BLaER1 treated with 17β-estradiol and CSF1 and Interleukin-3, amounts not matched to agents 10 nM and 100 nM (cell line): ENCODE measurements at regions not wholly inside any gene's neighbourhood (a gene's known extent, or its start where the extent isn't known, plus 50 kb on each side); places are given as distances from the start of the nearest gene placed in this dataset.
"Not testable (repeated sequence)": the region's sequence is repeated elsewhere in the genome, so short reads cannot be mapped to it uniquely, and the experiment has no call there.

ENCODE experiments used
- H3K27ac ChIP-seq, 11 experiments: shearing (Covaris generic); formaldehyde crosslinking; 2 replicates each; pipeline ENCODE4 v1.8.1; 2022
- H3K27me3 ChIP-seq, 11 experiments: shearing (Covaris generic); formaldehyde crosslinking; 2 replicates each; pipeline ENCODE4 v1.8.1; 2022
- H3K36me3 ChIP-seq, 11 experiments: shearing (Covaris generic); formaldehyde crosslinking; 2 replicates each; pipeline ENCODE4 v1.8.1; 2022
- H3K4me1 ChIP-seq, 10 experiments: shearing (Covaris generic); formaldehyde crosslinking; 2 replicates each; pipeline ENCODE4 v1.8.1; 2022
- H3K4me2 ChIP-seq, 11 experiments: shearing (Covaris generic); formaldehyde crosslinking; 2 replicates each; pipeline ENCODE4 v1.8.1; 2022
- H3K4me3 ChIP-seq, 10 experiments: shearing (Covaris generic); formaldehyde crosslinking; 2 replicates each; pipeline ENCODE4 v1.8.1; 2022
- H3K9ac ChIP-seq, 11 experiments: shearing (Covaris generic); formaldehyde crosslinking; 2 replicates each; pipeline ENCODE4 v1.8.1; 2022
- H3K9me3 ChIP-seq, 11 experiments: shearing (Covaris generic); formaldehyde crosslinking; replicated peaks in 1 of 11; 2 replicates each; pipeline ENCODE4 v1.8.1; 2022
- H4K20me1 ChIP-seq, 11 experiments: shearing (Covaris generic); formaldehyde crosslinking; 2 replicates each; pipeline ENCODE4 v1.8.1; 2022
- Cebpa-rat ChIP-seq, 11 experiments: shearing (Covaris generic); IDR thresholded peaks; 2 replicates each; pipeline ENCODE4 v1.8.1; 2022

GRCh38 chr1:196160066-196160795 is 448.0 kb downstream of the KCNT2 start:
- no peaks in the 10 kb centered on the region for H3K27me3 ChIP-seq
- no peak overlapping the region for H3K27ac ChIP-seq
- no peaks in the 10 kb centered on the region for H3K9me3 ChIP-seq
- TF ChIP-seq Cebpa-rat (IDR thresholded peaks at IDR 0.05): no peak
- H3K36me3 ChIP-seq: no peaks in the 10 kb centered on the region
- H4K20me1 ChIP-seq: no peaks in the 10 kb centered on the region
- H3K4me2 ChIP-seq: no peak overlapping the region
- H3K9ac ChIP-seq: no peak overlapping the region
- no peak overlapping the region for H3K4me3 ChIP-seq
- no peaks in the 10 kb centered on the region for H3K4me1 ChIP-seq

- H3K9me3 ChIP-seq: no peaks in the 10 kb centered on the region
- no peaks in the 10 kb centered on the region for H4K20me1 ChIP-seq
- peaks cover 0 to 6% (median 0%) of the 10 kb centered on the region in 10 experiments; a peak in 2 of 20 replicates for H3K4me1 ChIP-seq
- no peaks in the 10 kb centered on the region for H3K27me3 ChIP-seq
- no peak overlapping the region for H3K9ac ChIP-seq
- no peak overlapping the region for H3K4me3 ChIP-seq
- no peaks in the 10 kb centered on the region for H3K36me3 ChIP-seq
- no peak for TF ChIP-seq Cebpa-rat (IDR thresholded peaks at IDR 0.05)
- H3K4me2 ChIP-seq: no peak overlapping the region
- H3K27ac ChIP-seq: no peak overlapping the region; a peak in 1 of 22 replicates
Observed at GRCh38 chr1:196155586-196155985, 452.7 kb downstream of the KCNT2 start.

- Histone ChIP-seq H3K36me3 (no peaks in the 10 kb centered on the region), H3K9me3 (no peaks in the 10 kb centered on the region), H3K27ac (no peak overlapping the region), H3K4me1 (peaks cover 0 to 6% (median 0%) of the 10 kb centered on the region in 10 experiments; a peak in 2 of 20 replicates), H3K4me3 (no peak overlapping the region), H3K9ac (no peak overlapping the region), H4K20me1 (no peaks in the 10 kb centered on the region), H3K4me2 (no peak overlapping the region), H3K27me3 (no peaks in the 10 kb centered on the region)
- TF ChIP-seq Cebpa-rat (IDR thresholded peaks at IDR 0.05): peak in 3 of 11 experiments; percentile 37 to 67 (median 48); a peak in 4 of 22 replicates
Observed at GRCh38 chr1:196152975-196153374, 455.3 kb downstream of the KCNT2 start.

GRCh38 chr1:196152086-196152485 is 456.2 kb downstream of the KCNT2 start:
- no peak overlapping the region for H3K9ac ChIP-seq
- no peak overlapping the region for H3K4me2 ChIP-seq
- TF ChIP-seq Cebpa-rat (IDR thresholded peaks at IDR 0.05): no peak
- no peak overlapping the region for H3K4me3 ChIP-seq
- no peaks in the 10 kb centered on the region for H3K27me3 ChIP-seq
- H3K27ac ChIP-seq: no peak overlapping the region
- peaks cover 0 to 6% (median 0%) of the 10 kb centered on the region in 10 experiments; a peak in 2 of 20 replicates for H3K4me1 ChIP-seq
- H3K36me3 ChIP-seq: no peaks in the 10 kb centered on the region
- no peaks in the 10 kb centered on the region for H3K9me3 ChIP-seq
- H4K20me1 ChIP-seq: no peaks in the 10 kb centered on the region

- no peaks in the 10 kb centered on the region for H3K36me3 ChIP-seq
- H3K4me2 ChIP-seq: no peak overlapping the region
- no peaks in the 10 kb centered on the region for H3K27me3 ChIP-seq
- no peak overlapping the region for H3K27ac ChIP-seq
- no peak overlapping the region for H3K9ac ChIP-seq
- no peak for TF ChIP-seq Cebpa-rat (IDR thresholded peaks at IDR 0.05)
- no peaks in the 10 kb centered on the region for H4K20me1 ChIP-seq
- peaks cover 0 to 6% (median 0%) of the 10 kb centered on the region in 10 experiments; a peak in 2 of 20 replicates for H3K4me1 ChIP-seq
- no peak overlapping the region for H3K4me3 ChIP-seq
- H3K9me3 ChIP-seq: no peaks in the 10 kb centered on the region
Observed at GRCh38 chr1:196148367-196148970, 459.8 kb downstream of the KCNT2 start.

GRCh38 chr1:196147530-196147929 is 460.7 kb downstream of the KCNT2 start:
- no peaks in the 10 kb centered on the region for H3K36me3 ChIP-seq
- TF ChIP-seq Cebpa-rat (IDR thresholded peaks at IDR 0.05): no peak

GRCh38 chr1:196145151-196145550 is 463.1 kb downstream of the KCNT2 start:
- not testable (repeated sequence) for H3K4me1 ChIP-seq, H3K36me3 ChIP-seq, H4K20me1 ChIP-seq, H3K27me3 ChIP-seq, H3K9ac ChIP-seq, H3K27ac ChIP-seq, H3K4me2 ChIP-seq, H3K9me3 ChIP-seq, H3K4me3 ChIP-seq

More at GRCh38 chr1:196147530-196147929, 460.7 kb downstream of the KCNT2 start:
- H3K4me2 ChIP-seq: no peak overlapping the region
- no peak overlapping the region for H3K27ac ChIP-seq
- H3K4me3 ChIP-seq: no peak overlapping the region
- no peaks in the 10 kb centered on the region for H3K27me3 ChIP-seq
- H3K9me3 ChIP-seq: no peaks in the 10 kb centered on the region
- no peak overlapping the region for H3K9ac ChIP-seq
- no peaks in the 10 kb centered on the region for H3K4me1 ChIP-seq
- no peaks in the 10 kb centered on the region for H4K20me1 ChIP-seq

- Histone ChIP-seq H3K9me3 (no peaks in the 10 kb centered on the region), H4K20me1 (no peaks in the 10 kb centered on the region), H3K4me2 (no peak overlapping the region), H3K27ac (no peak overlapping the region), H3K36me3 (no peaks in the 10 kb centered on the region), H3K27me3 (no peaks in the 10 kb centered on the region), H3K4me3 (no peak overlapping the region), H3K4me1 (no peaks in the 10 kb centered on the region), H3K9ac (no peak overlapping the region)
- TF ChIP-seq Cebpa-rat (IDR thresholded peaks at IDR 0.05): no peak
Observed at GRCh38 chr1:196144588-196144987, 463.7 kb downstream of the KCNT2 start.

- H3K36me3 ChIP-seq: no peaks in the 10 kb centered on the region
- H3K9ac ChIP-seq: no peak overlapping the region
- H3K4me2 ChIP-seq: no peak overlapping the region
- TF ChIP-seq Cebpa-rat (IDR thresholded peaks at IDR 0.05): no peak
- H3K9me3 ChIP-seq: no peaks in the 10 kb centered on the region
- no peak overlapping the region for H3K27ac ChIP-seq
- H4K20me1 ChIP-seq: no peaks in the 10 kb centered on the region
- no peaks in the 10 kb centered on the region for H3K27me3 ChIP-seq
- H3K4me3 ChIP-seq: no peak overlapping the region
- H3K4me1 ChIP-seq: no peaks in the 10 kb centered on the region
Observed at GRCh38 chr1:196143602-196144342, 464.5 kb downstream of the KCNT2 start.
